Gastroesophageal sphincter (tissue), 3 donors: ENCODE measurements at regions not wholly inside any gene's neighbourhood (a gene's known extent, or its start where the extent isn't known, plus 50 kb on each side); places are given as distances from the start of the nearest gene placed in this dataset.

Experiments used
- CTCF ChIP-seq, 4 experiments: fragments of 200-600 bp in 2 of 4; fragments of 450-650 bp in 2 of 4; sonication (generic) in 1 of 4; IDR thresholded peaks; one replicate each; pipeline ENCODE4 v1.5.1; 2017 to 2019; ENCODE audit warnings: antibody characterized with exemption in 4 of 4, mild to moderate bottlenecking in 2 of 4, moderate library complexity in 2 of 4
- EP300 ChIP-seq: sonication (generic); formaldehyde crosslinking; IDR thresholded peaks from one replicate; pipeline ENCODE4 v1.6.1; 2017; ENCODE audit warnings: antibody characterized with exemption, mild to moderate bottlenecking
- POLR2A ChIP-seq, 2 donors: fragments of 450-650 bp; IDR thresholded peaks; one replicate each; pipeline ENCODE4 v1.6.1; 2017; ENCODE audit warnings: antibody characterized with exemption in 2 of 2, mild to moderate bottlenecking in 2 of 2, moderate library complexity in 1 of 2
- POLR2AphosphoS5 ChIP-seq: sonication (generic); formaldehyde crosslinking; IDR thresholded peaks from one replicate; pipeline ENCODE4 v1.6.1; 2017; ENCODE audit warnings: antibody characterized with exemption

GRCh38 chr4:123783921-123784320, 387.3 kb downstream of the SPRY1 start:
- TF ChIP-seq EP300 (no peak), CTCF (IDR thresholded peaks at IDR 0.05) (no peak), POLR2A (IDR thresholded peaks at IDR 0.05) (no peak), POLR2AphosphoS5 (no peak)
